Lung (tissue), 11 donors: ENCODE measurements at regions not wholly inside any gene's neighbourhood (a gene's known extent, or its start where the extent isn't known, plus 50 kb on each side); places are given as distances from the start of the nearest gene placed in this dataset.

Experiments used
- ATAC-seq: fragments of 200-7000 bp; cut with Tn5 transposase; one replicate; pipeline ENCODE4 v1.9.1; 2020; ENCODE audit warnings: moderate number of reproducible peaks; ENCODE audit not compliant: insufficient read depth, low FRiP score
- DNase-seq, 3 donors: peaks; one replicate each; pipeline ENCODE4 v3.0.0-alpha.2; 2013 to 2017
- H3K27ac ChIP-seq, 2 donors: one replicate each; pipeline ENCODE4 v1.5.1; 2013; ENCODE audit warnings: mild to moderate bottlenecking in 2 of 2, moderate library complexity in 2 of 2, control low read depth in 1 of 2, inconsistent platforms in 1 of 2, low read depth in 1 of 2, low read length in 1 of 2
- H3K27me3 ChIP-seq, 3 donors: one replicate each; pipeline ENCODE4 v1.5.1; 2013; ENCODE audit warnings: low read length in 2 of 3; ENCODE audit not compliant: control insufficient read depth in 3 of 3, insufficient read depth in 3 of 3
- H3K36me3 ChIP-seq, 4 donors: one replicate each; pipeline ENCODE4 v1.5.1; 2013; ENCODE audit warnings: low read length in 4 of 4, mild to moderate bottlenecking in 1 of 4, moderate library complexity in 1 of 4; ENCODE audit not compliant: control insufficient read depth in 4 of 4, insufficient read depth in 4 of 4
- H3K4me1 ChIP-seq, 5 donors: one replicate each; pipeline ENCODE4 v1.5.1; 2013; ENCODE audit warnings: low read length in 5 of 5, mild to moderate bottlenecking in 2 of 5, moderate library complexity in 1 of 5; ENCODE audit not compliant: control insufficient read depth in 5 of 5, insufficient read depth in 5 of 5
- H3K4me3 ChIP-seq: one replicate; pipeline ENCODE4 v1.5.1; 2013; ENCODE audit warnings: mild to moderate bottlenecking, control low read depth, moderate library complexity
- H3K9ac ChIP-seq, 2 donors: one replicate each; pipeline ENCODE4 v1.5.1; 2013; ENCODE audit warnings: low read length in 2 of 2, control low read depth in 1 of 2; ENCODE audit not compliant: insufficient read depth in 1 of 2
- H3K9me3 ChIP-seq, 4 donors: one replicate each; pipeline ENCODE4 v1.5.1; 2013; ENCODE audit warnings: low read length in 3 of 4, mild to moderate bottlenecking in 1 of 4, moderate library complexity in 1 of 4; ENCODE audit not compliant: control insufficient read depth in 4 of 4, insufficient read depth in 3 of 4
- CTCF ChIP-seq: IDR thresholded peaks from 2 replicates; pipeline ENCODE4 v1.5.1; 2012; ENCODE audit warnings: mild to moderate bottlenecking; ENCODE audit errors: control extremely low read depth, extremely low read depth
- WGBS, 2 donors: extraction: QIAGEN DNeasy Blood & Tissue Kit; methylation state at CpG; one replicate each; pipeline ENCODE4 v1.1.7; 2013; 5-methylcytosine and 5-hydroxymethylcytosine counted together
- donor health status: control.
- donor health status: control.
- donor health status: Bipolar disorder and iron deficiency.
- donor health status: healthy.
- donor health status: DM: yes; HTN: yes; CAD: no.

GRCh38 chr2:185066128-185066527 lies 467.8 kb downstream of the ZNF804A start:
- no peak for ATAC-seq
- Histone ChIP-seq H3K27me3 (no peaks in the 10 kb centered on the region), H3K4me3 (no peak overlapping the region), H3K36me3 (no peaks in the 10 kb centered on the region), H3K4me1 (no peaks in the 10 kb centered on the region), H3K9ac (no peak overlapping the region), H3K27ac (no peak overlapping the region), H3K9me3 (no peaks in the 10 kb centered on the region)
- 69 to 78% methylated on average over 1 of the region's 1 CpG for WGBS, 2 donors
- no peak for TF ChIP-seq CTCF
- DNase-seq, result no peak

DNA sequence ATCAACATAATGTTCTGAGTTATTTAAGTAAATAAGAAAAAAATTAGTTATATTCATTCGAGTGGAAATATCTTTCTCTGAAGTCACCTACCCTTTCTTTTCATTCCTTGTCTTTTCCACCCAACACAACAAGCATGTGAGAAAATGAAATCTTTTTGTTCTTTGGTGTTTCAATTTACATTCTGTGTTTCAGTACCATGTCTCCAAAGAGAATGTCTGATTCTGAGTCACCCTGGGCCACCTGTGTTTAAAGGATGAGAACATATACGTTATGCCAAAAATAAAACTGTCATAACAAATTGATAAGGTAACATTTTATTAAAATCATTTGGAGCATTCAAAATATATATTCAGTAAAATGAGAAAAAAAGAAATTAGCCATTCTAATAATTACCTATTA lies 470.8 kb downstream of the ZNF804A start:
- TF ChIP-seq CTCF, result no peak
- no peaks in the 10 kb centered on the region for H3K36me3 ChIP-seq
- no peaks in the 10 kb centered on the region for H3K4me1 ChIP-seq
- H3K9ac ChIP-seq, result no peak overlapping the region
- H3K27me3 ChIP-seq, result no peaks in the 10 kb centered on the region
- H3K4me3 ChIP-seq, result no peak overlapping the region
- 58 to 74% methylated on average over 2 of the region's 2 CpGs for WGBS, 2 donors
- H3K9me3 ChIP-seq, result no peaks in the 10 kb centered on the region
- DNase-seq (no peak), ATAC-seq (no peak)
- no peak overlapping the region for H3K27ac ChIP-seq

GRCh38 chr2:185074156-185074555 lies 475.8 kb downstream of the ZNF804A start:
- DNase-seq, result no peak
- no peak for ATAC-seq
- TF ChIP-seq CTCF, result no peak
- Histone ChIP-seq H3K4me3 (no peak overlapping the region), H3K27ac (no peak overlapping the region), H3K9me3 (peaks cover 0 to 3% (median 0%) of the 10 kb centered on the region in 4 donors), H3K27me3 (no peaks in the 10 kb centered on the region), H3K36me3 (no peaks in the 10 kb centered on the region), H3K4me1 (no peaks in the 10 kb centered on the region), H3K9ac (no peak overlapping the region)

DNA sequence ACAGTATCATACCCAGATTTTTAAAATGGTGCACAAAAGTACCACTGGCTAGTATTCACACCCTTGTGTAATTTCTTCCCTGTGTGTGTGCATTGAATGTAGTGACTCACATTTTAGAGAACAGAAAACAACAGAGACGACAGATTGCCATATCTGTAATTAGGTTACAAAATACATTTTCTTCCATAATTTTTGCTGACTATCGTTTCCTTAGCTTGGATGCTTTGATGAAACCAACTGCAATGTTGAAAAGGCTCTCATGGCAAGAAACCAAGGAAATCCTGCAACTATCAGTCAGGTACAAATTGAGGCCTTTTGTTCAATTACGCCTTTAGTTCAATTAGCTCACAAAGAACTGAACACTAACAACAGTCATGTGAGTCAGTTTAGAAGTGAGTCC lies 484.4 kb downstream of the ZNF804A start:
- Histone ChIP-seq H3K27me3 (no peaks in the 10 kb centered on the region), H3K9me3 (peaks cover 0 to 3% (median 0%) of the 10 kb centered on the region in 4 donors), H3K4me1 (no peaks in the 10 kb centered on the region), H3K9ac (no peak overlapping the region), H3K36me3 (no peaks in the 10 kb centered on the region), H3K4me3 (no peak overlapping the region), H3K27ac (no peak overlapping the region)
- 90 to 92% methylated on average over 3 of the region's 3 CpGs for WGBS, 2 donors
- TF ChIP-seq CTCF, result no peak
- DNase-seq (no peak), ATAC-seq (no peak)
